T-helper 17 cell (primary cell): ENCODE measurements at regions not wholly inside any gene's neighbourhood (a gene's known extent, or its start where the extent isn't known, plus 50 kb on each side); places are given as distances from the start of the nearest gene placed in this dataset.

Experiments
- ATAC-seq: fragments of 150-1000 bp; cut with Tn5 transposase; 2 replicates; pipeline ENCODE4 v1.10.0; 2021; ENCODE audit warnings: mild to moderate bottlenecking, moderate library complexity
- DNase-seq, 3 donors: peaks; one replicate each; pipeline versions ENCODE4 v3.0.0 to v3.0.0-alpha.2; 2020 to 2021
- H3K9me3 ChIP-seq: one replicate; pipeline ENCODE4 v1.7.0; 2013; ENCODE audit warnings: low read length, mild to moderate bottlenecking; ENCODE audit not compliant: control insufficient read depth, poor library complexity, severe bottlenecking
- H3K27ac Mint-ChIP-seq: one replicate; pipeline ENCODE4 v1.8.0; 2022; ENCODE audit warnings: mild to moderate bottlenecking, moderate library complexity, mixed read lengths
- H3K27me3 Mint-ChIP-seq: one replicate; pipeline ENCODE4 v1.8.0; 2022; ENCODE audit warnings: mixed read lengths
- H3K36me3 Mint-ChIP-seq: one replicate; pipeline ENCODE4 v1.8.0; 2022; ENCODE audit warnings: low read depth, mixed read lengths
- H3K4me1 Mint-ChIP-seq: one replicate; pipeline ENCODE4 v1.8.0; 2022; ENCODE audit warnings: mild to moderate bottlenecking, mixed read lengths
- H3K4me3 Mint-ChIP-seq: one replicate; pipeline ENCODE4 v1.8.0; 2022; ENCODE audit warnings: mild to moderate bottlenecking, moderate library complexity, mixed read lengths

DNA sequence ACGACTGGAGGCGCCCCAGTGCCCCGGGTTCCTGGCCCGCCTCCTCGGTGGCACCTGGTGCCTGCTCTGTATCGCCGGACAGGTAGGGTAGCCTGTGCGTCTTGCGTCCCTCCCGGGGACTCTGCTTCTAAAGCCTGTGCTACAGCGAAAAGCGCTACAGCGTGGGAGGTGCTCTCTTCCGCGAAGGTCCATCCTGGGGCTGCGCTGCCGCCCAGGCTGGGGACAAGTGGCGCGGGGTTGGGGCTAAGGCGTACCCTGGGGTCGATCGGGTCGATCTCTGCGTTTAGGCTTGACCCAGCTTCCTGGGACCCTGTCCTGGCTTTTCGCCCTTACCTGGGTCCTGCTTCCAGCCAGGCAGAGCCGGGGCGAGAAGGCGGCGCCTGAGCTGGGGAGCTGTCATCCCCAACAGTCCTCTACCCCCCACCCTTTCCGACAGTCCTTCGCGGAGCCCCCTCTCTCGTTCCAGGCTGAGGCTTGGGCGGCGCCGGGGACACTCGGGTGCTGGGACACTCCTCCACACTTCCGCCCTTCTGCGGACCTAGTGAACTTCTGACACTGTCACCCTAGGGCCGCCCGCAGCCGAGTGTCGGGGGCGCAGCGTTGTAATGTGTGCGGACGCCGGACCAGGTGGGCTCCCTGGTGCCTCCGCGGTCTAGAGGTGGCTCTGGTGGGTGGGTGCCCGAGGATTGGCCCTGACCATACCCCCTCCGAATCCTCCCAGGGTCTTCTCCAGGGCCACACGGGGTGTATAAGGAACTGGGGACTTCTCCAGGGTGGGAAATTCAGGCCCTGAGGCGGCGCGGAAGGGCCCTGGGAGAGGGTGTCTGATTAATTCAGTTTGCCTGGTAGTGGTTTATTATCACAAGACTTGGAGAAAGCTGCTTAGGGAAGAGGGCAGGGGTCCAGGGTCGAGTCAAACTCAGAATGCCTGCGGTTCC lies 328.2 kb downstream of the SH3GL2 start:
- Mint-ChIP-seq H3K4me3 (no peak overlapping the region), H3K27me3 (no peaks in the 10 kb centered on the region), H3K36me3 (no peaks in the 10 kb centered on the region), H3K27ac (no peak overlapping the region), H3K4me1 (no peaks in the 10 kb centered on the region)
- DNase-seq (no peak), ATAC-seq (no peak)
- H3K9me3 ChIP-seq, result peaks cover 2% of the 10 kb centered on the region

DNA sequence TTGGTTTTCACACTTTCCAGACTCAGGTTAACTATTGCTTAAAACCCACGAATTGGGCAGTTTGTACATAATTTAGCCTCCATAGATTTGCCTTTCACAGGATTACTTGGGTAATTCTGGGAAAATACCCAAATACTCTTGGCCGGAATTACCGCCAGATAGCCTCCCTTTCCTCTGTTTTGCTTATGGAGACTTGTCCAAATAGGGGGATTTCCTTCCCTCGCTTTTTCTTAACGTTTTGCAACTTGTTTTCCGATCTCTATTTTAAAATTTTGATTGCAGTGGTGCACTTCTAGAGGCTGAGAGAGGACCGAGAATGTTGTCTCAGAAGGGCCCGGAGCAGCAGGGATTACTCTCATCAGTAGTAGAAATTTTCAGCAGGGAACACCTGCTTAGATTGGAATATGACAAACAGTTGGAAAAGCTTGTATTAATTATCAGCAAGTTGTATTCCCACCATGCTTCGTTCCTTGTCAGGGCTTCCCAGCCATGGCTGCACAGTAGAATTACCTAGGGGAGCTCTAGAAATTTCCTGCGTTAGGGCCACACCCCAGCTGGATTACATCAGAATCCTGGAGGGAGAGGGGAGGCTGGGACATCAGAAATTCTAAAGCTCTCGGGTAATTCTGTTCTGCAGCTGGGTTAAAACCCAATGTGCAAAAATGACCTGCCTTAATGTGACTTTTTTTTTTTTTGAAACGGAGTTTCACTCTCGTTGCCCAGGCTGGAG lies 329.1 kb downstream of the SH3GL2 start:
- H3K9me3 ChIP-seq, result peaks cover 2% of the 10 kb centered on the region
- no peak for DNase-seq
- Mint-ChIP-seq H3K27ac (no peak overlapping the region), H3K4me1 (no peaks in the 10 kb centered on the region), H3K36me3 (no peaks in the 10 kb centered on the region), H3K4me3 (no peak overlapping the region), H3K27me3 (no peaks in the 10 kb centered on the region)
- ATAC-seq, result no peak

DNA sequence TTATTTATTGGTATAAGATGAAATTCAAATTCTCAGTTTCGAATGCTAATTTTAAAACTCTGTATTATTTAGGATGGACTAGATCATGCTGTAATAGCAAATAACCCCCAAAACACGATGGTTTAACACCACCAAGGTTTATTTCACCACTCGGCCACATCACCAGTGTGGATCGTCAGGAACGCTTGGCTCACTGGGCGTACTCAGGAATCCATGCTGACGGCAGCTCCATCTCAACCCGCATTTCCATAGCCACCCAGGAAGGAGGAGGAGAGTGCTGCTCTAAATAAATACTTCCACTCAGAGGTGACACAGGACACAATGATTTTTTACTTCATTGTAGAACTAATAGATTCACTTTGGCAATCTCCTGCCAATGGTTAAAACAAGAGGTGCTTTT lies 347.4 kb downstream of the SH3GL2 start:
- ATAC-seq (no peak), DNase-seq (no peak)
- no peak overlapping the region for H3K27ac Mint-ChIP-seq
- no peak overlapping the region for H3K4me3 Mint-ChIP-seq
- H3K4me1 Mint-ChIP-seq, result no peaks in the 10 kb centered on the region
- no peaks in the 10 kb centered on the region for H3K9me3 ChIP-seq
- no peaks in the 10 kb centered on the region for H3K27me3 Mint-ChIP-seq
- no peaks in the 10 kb centered on the region for H3K36me3 Mint-ChIP-seq

DNA sequence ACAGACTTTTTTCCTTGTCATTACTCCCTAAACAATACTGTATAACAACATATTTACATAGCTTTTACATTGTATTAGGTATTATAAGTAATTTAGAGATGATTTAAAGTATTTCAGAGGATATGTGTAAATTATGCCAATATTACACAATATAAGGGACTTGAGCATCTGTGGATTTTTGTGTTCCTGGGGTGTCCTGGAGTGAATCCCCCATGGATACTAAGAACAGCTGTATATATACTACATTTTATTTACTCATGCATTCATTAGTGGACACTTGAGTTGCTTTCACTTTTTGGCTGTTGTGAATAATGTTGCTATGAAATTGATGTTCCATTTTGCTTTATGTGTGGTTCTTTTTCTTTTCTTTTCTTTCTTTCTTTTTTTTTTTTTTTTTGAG lies 348.8 kb downstream of the SH3GL2 start:
- H3K9me3 ChIP-seq, result no peaks in the 10 kb centered on the region
- no peak for DNase-seq
- Mint-ChIP-seq H3K4me1 (no peaks in the 10 kb centered on the region), H3K27me3 (no peaks in the 10 kb centered on the region), H3K4me3 (no peak overlapping the region), H3K36me3 (no peaks in the 10 kb centered on the region), H3K27ac (no peak overlapping the region)
- no peak for ATAC-seq

DNA sequence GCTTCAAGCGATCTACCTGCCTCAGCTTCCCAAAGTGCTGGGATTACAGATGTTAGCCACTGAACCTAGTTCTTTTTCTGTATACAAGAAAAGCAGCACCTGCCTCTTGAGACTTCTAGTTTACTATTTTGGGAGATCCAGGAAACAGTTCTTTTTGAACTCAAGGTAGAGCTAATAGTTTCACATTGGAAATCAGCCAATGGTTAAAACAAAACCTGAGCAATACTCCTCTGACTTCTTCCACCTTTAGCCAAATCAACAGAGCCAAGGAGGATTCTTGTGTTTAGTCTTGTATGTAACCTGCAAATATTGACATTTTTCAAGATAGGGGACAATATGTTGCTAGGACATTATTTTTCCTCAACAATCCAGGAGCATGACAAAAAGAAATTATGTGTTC lies 349.4 kb downstream of the SH3GL2 start:
- Mint-ChIP-seq H3K4me3 (no peak overlapping the region), H3K27me3 (no peaks in the 10 kb centered on the region), H3K36me3 (no peaks in the 10 kb centered on the region), H3K4me1 (no peaks in the 10 kb centered on the region), H3K27ac (no peak overlapping the region)
- H3K9me3 ChIP-seq, result no peaks in the 10 kb centered on the region
- ATAC-seq, result no peak
- DNase-seq, result no peak

DNA sequence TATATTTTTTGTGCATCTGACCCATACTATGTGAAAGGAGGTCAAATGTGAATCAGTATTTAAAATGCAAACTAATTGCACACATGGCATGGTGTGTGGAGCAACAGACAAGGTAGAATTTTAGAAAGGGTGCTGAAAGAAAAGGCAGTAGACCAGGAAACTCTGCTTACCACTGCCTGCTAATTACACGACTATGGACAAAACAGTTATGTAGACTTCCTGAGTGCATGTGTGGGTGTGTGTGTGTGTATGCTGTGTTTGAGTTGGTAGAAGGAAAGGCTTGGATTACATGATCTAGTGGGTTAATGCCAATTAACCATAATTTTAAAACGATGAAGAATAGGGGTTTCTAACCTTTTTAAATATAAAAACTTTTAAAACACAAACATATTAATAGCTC lies 349.9 kb downstream of the SH3GL2 start:
- H3K9me3 ChIP-seq, result no peaks in the 10 kb centered on the region
- DNase-seq (no peak), ATAC-seq (no peak)
- no peaks in the 10 kb centered on the region for H3K27me3 Mint-ChIP-seq
- no peaks in the 10 kb centered on the region for H3K36me3 Mint-ChIP-seq
- H3K4me1 Mint-ChIP-seq, result no peaks in the 10 kb centered on the region
- no peak overlapping the region for H3K4me3 Mint-ChIP-seq
- no peak overlapping the region for H3K27ac Mint-ChIP-seq

GRCh38 chr9:17929506-17929905 lies 350.6 kb downstream of the SH3GL2 start:
- no peak for DNase-seq
- H3K9me3 ChIP-seq, result no peaks in the 10 kb centered on the region
- no peak overlapping the region for H3K4me3 Mint-ChIP-seq
- H3K36me3 Mint-ChIP-seq, result no peaks in the 10 kb centered on the region
- no peaks in the 10 kb centered on the region for H3K27me3 Mint-ChIP-seq
- no peaks in the 10 kb centered on the region for H3K4me1 Mint-ChIP-seq
- no peak overlapping the region for H3K27ac Mint-ChIP-seq
- ATAC-seq, result no peak

DNA sequence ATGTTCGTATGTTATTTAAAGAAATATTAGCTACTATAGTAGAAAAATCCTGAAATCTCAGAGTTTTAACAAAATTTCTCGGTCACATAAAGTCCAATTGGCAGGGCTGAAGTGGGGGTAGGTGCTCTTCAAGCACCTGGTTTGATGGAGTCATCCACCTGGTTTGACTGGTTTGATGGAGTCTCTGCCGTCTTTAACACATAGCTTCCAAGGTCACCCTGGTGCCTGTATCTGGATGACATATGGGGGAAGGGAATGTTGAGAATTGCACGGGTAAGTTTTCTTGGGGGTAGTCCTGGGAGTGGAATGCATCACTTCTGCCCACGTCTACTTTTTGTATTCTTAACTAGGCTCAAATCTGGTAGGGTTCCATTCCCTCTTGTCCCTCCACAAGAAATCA lies 351.2 kb downstream of the SH3GL2 start:
- no peaks in the 10 kb centered on the region for H3K4me1 Mint-ChIP-seq

DNA sequence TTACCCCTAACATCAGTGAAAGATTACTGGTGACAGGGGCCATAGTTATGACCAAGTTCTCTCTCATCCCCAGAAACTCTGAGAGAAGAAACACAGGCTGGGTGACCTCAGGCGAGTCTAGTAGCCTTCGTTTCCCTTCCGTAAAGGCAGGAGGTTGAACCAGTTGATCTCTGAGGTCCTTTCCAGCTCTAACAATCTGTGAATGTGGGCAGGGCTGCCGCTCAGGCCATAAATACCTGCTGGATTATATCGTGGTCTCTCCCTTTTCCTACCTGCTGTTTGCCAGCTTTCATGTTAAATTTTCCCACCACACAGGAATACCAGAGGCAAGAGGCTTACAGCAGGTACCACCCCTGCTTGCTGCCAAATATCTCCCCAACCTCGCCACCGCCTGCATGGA lies 357.5 kb downstream of the SH3GL2 start:
- Mint-ChIP-seq H3K27me3 (no peaks in the 10 kb centered on the region), H3K27ac (no peak overlapping the region), H3K36me3 (no peaks in the 10 kb centered on the region), H3K4me1 (no peaks in the 10 kb centered on the region), H3K4me3 (no peak overlapping the region)
- H3K9me3 ChIP-seq, result no peaks in the 10 kb centered on the region
- ATAC-seq (no peak), DNase-seq (no peak)

More for the DNA sequence above, 351.2 kb downstream of the SH3GL2 start:
- no peak overlapping the region for H3K27ac Mint-ChIP-seq
- ATAC-seq (no peak), DNase-seq (no peak)
- no peak overlapping the region for H3K4me3 Mint-ChIP-seq
- no peaks in the 10 kb centered on the region for H3K9me3 ChIP-seq
- no peaks in the 10 kb centered on the region for H3K27me3 Mint-ChIP-seq
- H3K36me3 Mint-ChIP-seq, result no peaks in the 10 kb centered on the region

GRCh38 chr9:17938035-17938655 lies 359.3 kb downstream of the SH3GL2 start:
- ATAC-seq (no peak), DNase-seq (no peak)
- no peak overlapping the region for H3K4me3 Mint-ChIP-seq
- no peaks in the 10 kb centered on the region for H3K9me3 ChIP-seq
- H3K27ac Mint-ChIP-seq, result no peak overlapping the region
- no peaks in the 10 kb centered on the region for H3K27me3 Mint-ChIP-seq
- H3K4me1 Mint-ChIP-seq, result no peaks in the 10 kb centered on the region
- no peaks in the 10 kb centered on the region for H3K36me3 Mint-ChIP-seq

DNA sequence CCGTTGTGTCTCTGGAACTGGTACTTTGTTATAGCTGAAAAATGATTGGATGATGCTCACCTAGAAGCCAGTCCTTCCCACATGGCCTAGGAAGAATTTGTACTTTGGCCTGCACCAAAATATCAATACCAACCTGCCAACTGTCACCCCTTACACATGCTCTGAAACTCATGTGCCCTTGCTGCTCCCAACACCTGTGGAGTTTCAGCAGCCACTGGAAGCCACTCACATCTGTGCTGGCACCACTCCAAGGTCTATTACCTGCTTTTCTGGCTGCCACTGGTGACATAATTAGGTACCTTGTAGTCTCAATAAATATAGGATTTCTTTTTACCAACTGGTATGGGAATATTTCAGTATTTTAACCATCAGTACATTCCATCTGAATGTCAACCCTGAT lies 363.6 kb downstream of the SH3GL2 start:
- no peak for ATAC-seq
- H3K4me1 Mint-ChIP-seq, result no peaks in the 10 kb centered on the region

GRCh38 chr9:17955409-17955808 lies 376.5 kb downstream of the SH3GL2 start:
- Mint-ChIP-seq H3K27me3 (no peaks in the 10 kb centered on the region), H3K4me1 (no peaks in the 10 kb centered on the region), H3K36me3 (no peaks in the 10 kb centered on the region), H3K27ac (no peak overlapping the region), H3K4me3 (no peak overlapping the region)
- ATAC-seq (no peak), DNase-seq (no peak)
- H3K9me3 ChIP-seq, result no peaks in the 10 kb centered on the region

More for the DNA sequence above, 363.6 kb downstream of the SH3GL2 start:
- Mint-ChIP-seq H3K36me3 (no peaks in the 10 kb centered on the region), H3K27me3 (no peaks in the 10 kb centered on the region), H3K27ac (no peak overlapping the region), H3K4me3 (no peak overlapping the region)
- no peak for DNase-seq
- no peaks in the 10 kb centered on the region for H3K9me3 ChIP-seq

GRCh38 chr9:17958363-17958762 lies 379.5 kb downstream of the SH3GL2 start:
- DNase-seq, result no peak

More at GRCh38 chr9:17958363-17958762, 379.5 kb downstream of the SH3GL2 start:
- no peaks in the 10 kb centered on the region for H3K4me1 Mint-ChIP-seq
- no peaks in the 10 kb centered on the region for H3K27me3 Mint-ChIP-seq
- H3K36me3 Mint-ChIP-seq, result no peaks in the 10 kb centered on the region
- H3K27ac Mint-ChIP-seq, result no peak overlapping the region
- ATAC-seq, result no peak
- no peak overlapping the region for H3K4me3 Mint-ChIP-seq
- H3K9me3 ChIP-seq, result no peaks in the 10 kb centered on the region
